IPS-18a (cell line): ENCODE measurements at regions not wholly inside any gene's neighbourhood (a gene's known extent, or its start where the extent isn't known, plus 50 kb on each side); places are given as distances from the start of the nearest gene placed in this dataset.

Experiments
- H3K27ac ChIP-seq: one replicate; pipeline ENCODE4 v1.5.1; 2013; ENCODE audit warnings: low read length
- H3K27me3 ChIP-seq: one replicate; pipeline ENCODE4 v1.6.1; 2013; ENCODE audit warnings: mild to moderate bottlenecking, low read length; ENCODE audit not compliant: control insufficient read depth, insufficient read depth
- H3K36me3 ChIP-seq: one replicate; pipeline ENCODE4 v1.6.1; 2013; ENCODE audit warnings: low read depth, low read length; ENCODE audit not compliant: control insufficient read depth
- H3K4me1 ChIP-seq: one replicate; pipeline ENCODE4 v1.6.1; 2013; ENCODE audit warnings: low read depth, low read length; ENCODE audit not compliant: control insufficient read depth
- H3K4me3 ChIP-seq: one replicate; pipeline ENCODE4 v1.5.1; 2013; ENCODE audit warnings: low read length
- H3K9ac ChIP-seq: one replicate; pipeline ENCODE4 v1.6.1; 2013; ENCODE audit warnings: mild to moderate bottlenecking, low read length, moderate library complexity
- H3K9me3 ChIP-seq: one replicate; pipeline ENCODE4 v1.6.1; 2013; ENCODE audit warnings: low read depth, low read length; ENCODE audit not compliant: control insufficient read depth

DNA sequence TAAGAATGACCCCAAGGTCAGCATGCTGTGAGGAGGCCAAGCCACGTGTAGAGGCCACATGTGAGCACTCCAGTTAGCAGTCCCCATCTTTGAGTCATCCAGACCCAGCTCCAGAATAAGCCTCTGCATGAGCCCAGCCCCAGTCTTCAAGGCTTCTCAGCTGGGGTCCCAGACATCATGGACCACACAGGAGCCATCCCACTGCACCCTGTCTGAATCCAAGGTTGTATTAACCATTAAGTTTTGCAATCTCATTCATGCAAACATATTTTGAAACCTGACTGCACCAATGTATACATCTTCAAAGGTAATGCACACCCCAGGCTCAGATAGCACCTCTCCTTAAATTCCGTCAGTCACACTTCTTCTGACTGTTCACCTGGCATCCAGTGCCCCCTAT is 249.1 kb upstream of the CHRNA7 start:
- Histone ChIP-seq H3K27ac (no peak overlapping the region), H3K4me1 (no peaks in the 10 kb centered on the region), H3K36me3 (no peaks in the 10 kb centered on the region), H3K27me3 (no peaks in the 10 kb centered on the region), H3K4me3 (no peak overlapping the region), H3K9ac (no peak overlapping the region), H3K9me3 (no peaks in the 10 kb centered on the region)

DNA sequence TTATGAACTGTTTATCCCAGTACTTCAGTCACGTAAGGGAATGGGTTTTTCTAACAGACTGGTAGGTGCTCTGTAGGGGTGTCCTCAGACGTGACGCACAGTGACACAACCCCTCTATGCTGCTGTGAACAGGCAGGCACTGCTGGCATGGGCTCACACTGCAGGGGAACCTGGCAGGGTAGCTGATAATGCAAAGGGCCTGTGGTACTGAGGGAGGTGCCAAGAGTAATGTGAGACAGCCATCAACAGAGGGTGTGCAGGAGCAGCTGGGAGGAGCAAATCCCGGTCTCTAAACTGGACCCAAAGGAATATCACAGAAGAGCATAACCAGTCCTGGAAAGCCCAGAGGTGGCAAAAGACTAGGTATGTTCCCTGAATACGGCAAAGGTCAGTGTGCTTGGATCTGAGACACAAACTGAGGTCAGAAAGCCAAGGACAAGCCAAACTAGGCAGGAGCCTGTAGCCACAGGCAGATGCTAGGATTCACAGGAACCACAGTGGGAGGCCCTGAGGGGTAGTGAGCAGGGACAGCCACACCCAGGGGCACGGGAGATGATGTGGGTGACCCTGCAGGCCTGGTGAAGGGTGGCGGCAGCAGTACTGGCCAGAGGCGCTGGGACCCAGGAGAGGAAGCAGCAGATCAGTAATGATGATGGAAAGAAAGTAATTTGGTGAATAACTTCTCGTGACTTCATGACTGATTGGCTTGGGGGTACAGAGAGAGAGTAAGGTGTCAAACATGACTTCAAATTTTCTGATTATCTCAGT is 248.1 kb upstream of the CHRNA7 start:
- Histone ChIP-seq H3K27ac (no peak overlapping the region), H3K9me3 (no peaks in the 10 kb centered on the region), H3K4me3 (no peak overlapping the region), H3K27me3 (no peaks in the 10 kb centered on the region), H3K4me1 (peaks cover 7% of the 10 kb centered on the region), H3K36me3 (no peaks in the 10 kb centered on the region), H3K9ac (no peak overlapping the region)

DNA sequence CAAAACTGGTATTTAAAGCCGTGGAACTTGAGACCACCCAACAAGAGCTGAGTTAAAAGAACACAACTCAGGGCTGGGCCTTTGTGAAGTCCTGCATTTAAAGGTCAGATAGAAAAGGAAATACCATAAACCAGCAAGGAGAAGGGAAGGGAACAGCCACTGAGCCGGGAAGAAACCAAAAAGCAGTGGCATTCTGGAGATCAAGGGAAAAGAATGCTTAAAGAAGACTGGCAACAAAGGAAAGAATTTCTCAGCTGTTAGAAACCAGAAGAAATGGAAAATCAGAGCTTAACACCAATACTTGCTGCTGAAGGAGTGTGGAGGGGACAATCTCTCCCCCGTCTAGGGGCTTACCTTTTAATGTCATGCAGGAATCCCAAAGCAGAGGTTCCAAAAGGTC is 247.4 kb upstream of the CHRNA7 start:
- Histone ChIP-seq H3K4me1 (peaks cover 7% of the 10 kb centered on the region), H3K9me3 (no peaks in the 10 kb centered on the region), H3K9ac (no peak overlapping the region), H3K36me3 (no peaks in the 10 kb centered on the region), H3K27me3 (no peaks in the 10 kb centered on the region), H3K4me3 (no peak overlapping the region), H3K27ac (no peak overlapping the region)

DNA sequence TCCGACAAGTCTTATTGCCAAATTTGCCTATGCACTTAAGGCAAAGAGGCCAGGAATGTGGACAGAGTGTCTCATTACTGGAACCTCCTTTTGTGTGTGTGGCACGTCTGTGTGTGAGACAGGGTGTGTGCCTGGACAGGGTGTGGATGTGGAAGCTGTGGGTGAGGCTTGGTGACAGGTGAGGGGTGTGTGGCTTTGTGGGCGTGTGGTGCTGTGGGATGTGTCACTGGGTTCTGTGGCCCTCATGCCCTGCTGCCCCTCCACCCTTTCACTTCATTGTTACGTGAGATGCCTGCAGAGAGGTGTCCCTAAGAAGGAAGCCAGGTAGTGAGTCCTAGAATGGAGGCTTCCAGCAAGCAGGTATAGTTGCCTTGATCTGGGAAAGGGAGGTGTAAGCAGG is 244.0 kb upstream of the CHRNA7 start:
- no peaks in the 10 kb centered on the region for H3K27me3 ChIP-seq
- H3K9ac ChIP-seq: no peak overlapping the region
- H3K27ac ChIP-seq: no peak overlapping the region
- no peaks in the 10 kb centered on the region for H3K36me3 ChIP-seq
- no peak overlapping the region for H3K4me3 ChIP-seq
- no peaks in the 10 kb centered on the region for H3K9me3 ChIP-seq
- H3K4me1 ChIP-seq: peaks cover 7% of the 10 kb centered on the region

DNA sequence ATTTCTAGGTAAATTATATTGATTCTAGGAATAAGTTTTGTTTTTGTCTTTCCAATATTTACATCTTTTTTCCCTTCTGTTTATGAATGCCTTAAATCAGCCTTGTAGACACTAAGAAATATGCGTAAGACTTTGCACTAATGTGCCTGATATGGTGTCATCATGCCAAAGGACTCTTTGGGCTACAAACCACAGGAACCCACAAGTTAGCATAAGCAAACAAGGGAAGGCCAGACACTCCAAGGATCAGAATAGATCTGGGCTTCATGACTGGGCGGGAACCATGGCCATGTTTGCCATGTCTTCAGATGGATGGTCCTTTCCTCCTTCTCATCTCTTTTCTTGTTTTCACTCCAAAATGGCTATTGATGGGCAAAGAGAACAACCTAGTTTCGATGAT is 242.2 kb upstream of the CHRNA7 start:
- H3K9ac ChIP-seq: no peak overlapping the region
- no peak overlapping the region for H3K4me3 ChIP-seq
- no peaks in the 10 kb centered on the region for H3K27me3 ChIP-seq
- H3K27ac ChIP-seq: no peak overlapping the region
- no peaks in the 10 kb centered on the region for H3K36me3 ChIP-seq
- peaks cover 7% of the 10 kb centered on the region for H3K4me1 ChIP-seq
- no peaks in the 10 kb centered on the region for H3K9me3 ChIP-seq

DNA sequence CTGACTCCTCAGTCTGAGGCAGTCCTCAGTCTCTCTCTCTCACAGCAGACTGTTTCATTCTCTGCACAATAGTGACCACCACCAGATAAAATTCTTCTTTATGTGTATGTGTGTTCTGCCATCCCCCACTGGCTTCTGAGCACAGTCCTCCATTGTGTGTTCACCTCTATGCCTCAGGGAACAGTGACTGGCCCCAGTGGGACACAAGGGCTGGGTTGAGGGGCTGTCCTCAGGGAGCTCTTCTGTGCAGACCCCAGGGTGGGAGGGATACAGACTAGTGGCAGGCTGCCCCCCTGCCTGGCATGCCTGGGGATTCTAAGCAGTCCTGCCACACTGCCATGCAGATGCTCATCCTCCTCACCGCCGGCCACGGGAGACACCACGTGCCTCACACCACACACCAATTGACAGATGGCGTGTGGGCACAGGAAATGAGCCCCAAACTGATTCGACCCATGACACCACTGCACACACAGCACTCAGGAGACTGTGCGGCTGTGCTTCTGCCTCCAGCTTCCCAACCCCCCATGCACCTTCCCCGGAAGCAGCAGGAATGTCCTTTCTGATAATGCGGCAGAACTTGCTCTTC is 237.6 kb upstream of the CHRNA7 start:
- Histone ChIP-seq H3K27ac (no peak overlapping the region), H3K27me3 (no peaks in the 10 kb centered on the region), H3K4me1 (no peaks in the 10 kb centered on the region), H3K36me3 (no peaks in the 10 kb centered on the region), H3K4me3 (no peak overlapping the region), H3K9me3 (no peaks in the 10 kb centered on the region), H3K9ac (no peak overlapping the region)

DNA sequence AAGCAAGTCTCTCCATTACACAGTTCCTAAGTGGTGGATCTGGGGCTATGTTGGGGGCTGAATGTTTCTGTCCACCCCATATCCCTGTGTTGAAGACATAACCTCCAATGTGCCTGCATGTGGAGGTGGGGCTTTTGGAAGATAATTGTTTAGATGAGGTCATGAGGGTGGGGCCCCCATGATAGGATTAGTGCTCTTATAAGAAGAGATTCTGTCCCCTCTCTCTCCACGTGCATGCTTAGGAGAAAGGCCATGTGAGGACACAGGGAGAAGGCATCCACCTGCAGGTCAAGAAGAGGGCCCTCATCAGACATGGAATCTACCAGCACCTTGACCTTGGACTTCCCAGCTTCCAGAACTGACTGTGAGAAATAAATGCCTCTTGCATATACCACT is 231.0 kb upstream of the CHRNA7 start:
- H3K9me3 ChIP-seq: no peaks in the 10 kb centered on the region
- H3K9ac ChIP-seq: no peak overlapping the region
- H3K4me3 ChIP-seq: no peak overlapping the region
- H3K27ac ChIP-seq: no peak overlapping the region
- no peaks in the 10 kb centered on the region for H3K27me3 ChIP-seq
- H3K36me3 ChIP-seq: no peaks in the 10 kb centered on the region
- H3K4me1 ChIP-seq: no peaks in the 10 kb centered on the region

DNA sequence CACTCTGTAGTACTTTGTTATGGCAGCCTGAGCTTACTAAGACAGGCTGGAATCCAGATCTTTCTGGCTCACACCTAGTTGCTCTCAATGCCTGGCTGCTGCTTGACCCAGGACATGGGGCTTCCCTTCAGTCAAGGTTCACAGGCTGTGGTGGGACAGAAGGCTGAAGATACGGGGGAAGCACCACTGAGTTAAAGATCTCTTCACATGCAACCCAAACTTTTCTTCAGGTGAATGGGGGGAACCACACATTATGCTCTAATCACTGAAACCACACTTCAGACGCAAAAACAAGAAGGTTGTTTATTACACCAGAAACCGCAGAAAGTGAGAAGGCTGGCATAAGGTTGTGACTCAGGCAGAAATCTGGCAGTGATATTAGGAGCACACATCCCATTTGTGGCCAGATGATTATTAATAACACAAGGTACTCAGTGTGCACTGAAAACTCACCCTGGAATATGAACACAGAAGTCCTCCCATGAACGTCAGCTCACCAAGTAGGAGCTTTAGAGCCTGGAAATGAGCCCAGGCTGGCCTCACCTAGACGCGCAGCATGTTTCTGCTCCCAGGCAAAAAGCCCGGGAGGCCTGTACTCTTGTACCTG is 230.5 kb upstream of the CHRNA7 start:
- Histone ChIP-seq H3K9ac (no peak overlapping the region), H3K27ac (no peak overlapping the region), H3K4me3 (no peak overlapping the region), H3K9me3 (no peaks in the 10 kb centered on the region), H3K4me1 (no peaks in the 10 kb centered on the region), H3K36me3 (no peaks in the 10 kb centered on the region), H3K27me3 (no peaks in the 10 kb centered on the region)

DNA sequence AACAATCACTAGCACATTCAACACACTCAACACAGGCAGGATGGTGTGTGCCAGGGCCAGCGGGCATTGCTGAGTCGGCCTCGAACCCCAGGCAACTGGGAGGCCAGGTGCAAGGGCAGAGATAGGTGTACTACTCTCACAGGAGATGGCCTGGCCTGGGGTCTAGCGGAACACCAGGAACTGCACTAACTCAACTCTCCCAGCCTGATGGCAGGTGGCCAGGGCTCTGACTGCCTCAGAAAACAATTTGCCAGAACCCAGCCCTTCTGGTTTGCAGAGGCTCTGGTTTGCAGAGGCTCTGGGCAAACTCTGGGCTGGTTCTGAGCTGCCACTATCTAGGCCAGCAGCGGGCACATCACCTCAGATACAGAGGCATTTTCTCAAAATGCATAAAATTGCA is 229.2 kb upstream of the CHRNA7 start:
- no peaks in the 10 kb centered on the region for H3K36me3 ChIP-seq
- no peak overlapping the region for H3K27ac ChIP-seq

DNA sequence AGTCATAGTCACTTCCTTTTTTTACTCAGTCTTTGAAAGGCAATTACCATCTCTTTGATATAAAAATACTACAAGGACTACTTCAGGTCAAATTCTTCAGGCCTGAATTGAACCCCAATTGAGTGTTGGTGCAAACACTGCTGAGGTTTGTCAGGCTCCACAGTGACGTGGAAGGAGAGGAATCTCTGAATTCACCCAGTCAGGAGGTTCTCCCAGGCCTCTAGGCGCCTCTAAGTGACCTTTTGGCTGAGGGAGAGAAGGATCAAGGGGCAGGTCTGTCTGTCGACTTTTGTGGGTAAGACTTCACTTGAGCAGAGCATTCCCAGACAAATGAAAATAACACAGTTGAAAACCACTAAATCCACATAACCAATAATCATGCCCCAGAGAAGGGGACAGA is 227.6 kb upstream of the CHRNA7 start:
- H3K4me1 ChIP-seq: no peaks in the 10 kb centered on the region
- no peaks in the 10 kb centered on the region for H3K27me3 ChIP-seq
- H3K4me3 ChIP-seq: no peak overlapping the region
- H3K9me3 ChIP-seq: no peaks in the 10 kb centered on the region
- no peaks in the 10 kb centered on the region for H3K36me3 ChIP-seq
- no peak overlapping the region for H3K9ac ChIP-seq
- no peak overlapping the region for H3K27ac ChIP-seq

More for the DNA sequence above, 229.2 kb upstream of the CHRNA7 start:
- no peak overlapping the region for H3K9ac ChIP-seq
- H3K9me3 ChIP-seq: no peaks in the 10 kb centered on the region
- H3K27me3 ChIP-seq: no peaks in the 10 kb centered on the region
- no peaks in the 10 kb centered on the region for H3K4me1 ChIP-seq
- H3K4me3 ChIP-seq: no peak overlapping the region

DNA sequence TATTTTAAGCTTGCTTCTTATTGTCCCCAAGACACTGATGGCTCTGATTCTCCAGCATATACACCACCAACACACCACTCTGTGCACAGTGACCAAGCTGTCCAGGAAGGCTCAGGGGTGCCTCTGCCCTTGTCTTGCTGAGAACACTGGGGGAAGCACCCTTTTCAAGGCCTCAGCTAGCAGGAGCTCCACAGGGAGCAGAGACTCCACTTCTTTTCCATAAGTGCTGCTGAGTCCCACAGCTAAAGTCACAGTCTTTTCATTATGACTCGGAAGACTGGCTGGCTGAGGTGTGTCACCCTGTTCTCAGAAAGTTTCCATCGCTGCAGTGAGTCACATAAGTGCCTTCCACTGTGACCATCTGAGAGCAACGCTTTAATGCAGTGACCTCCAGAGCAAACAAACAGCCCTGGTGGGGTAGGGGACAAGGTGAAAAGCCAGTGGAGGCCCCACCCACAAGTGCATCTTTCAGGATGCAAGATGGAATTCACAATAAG is 226.9 kb upstream of the CHRNA7 start:
- H3K36me3 ChIP-seq: no peaks in the 10 kb centered on the region
- H3K9ac ChIP-seq: no peak overlapping the region
- H3K4me1 ChIP-seq: no peaks in the 10 kb centered on the region
- no peak overlapping the region for H3K27ac ChIP-seq
- H3K4me3 ChIP-seq: no peak overlapping the region
- H3K27me3 ChIP-seq: no peaks in the 10 kb centered on the region
- H3K9me3 ChIP-seq: no peaks in the 10 kb centered on the region
